ENCODE measurements at regions not wholly inside any gene's neighbourhood (a gene's known extent, or its start where the extent isn't known, plus 50 kb on each side); places are given as distances from the start of the nearest gene placed in this dataset.

DNA sequence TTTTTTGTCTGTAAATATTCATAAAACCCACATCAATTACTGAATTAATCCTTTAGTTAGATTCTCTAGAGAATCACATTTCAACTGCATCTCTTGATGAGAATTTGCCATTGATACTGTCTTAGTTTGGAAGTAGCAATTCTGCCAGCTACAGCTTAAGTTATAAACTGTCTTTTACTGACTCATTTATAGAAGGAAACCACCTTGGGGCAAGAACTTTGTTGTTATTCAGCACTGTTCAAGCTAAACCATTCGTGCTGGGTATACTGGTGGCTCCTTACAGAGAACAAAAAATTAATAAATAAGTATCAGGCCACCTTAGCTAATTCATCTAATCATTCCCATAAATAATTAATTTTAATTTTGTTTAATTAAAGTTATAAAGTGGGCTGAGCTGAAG lies 1082.6 kb upstream of the CELF4 start:
- Histone ChIP-seq H2BK120ac (replicated peaks; ENCODE audit: low read depth, low read length) (no peak overlapping the region), H2BK5ac (ENCODE audit: low read depth, low read length) (no peak overlapping the region), H3K23me2 (ENCODE audit: low read depth, low read length) (no peaks in the 10 kb centered on the region), H3K9me3 (ENCODE audit: insufficient read depth in 2 of 2, low read depth in 1 of 2, low read length in 1 of 2) (no peaks in the 10 kb centered on the region), H3K4me3 (ENCODE audit: extremely low read depth in 1 of 4, insufficient read depth in 2 of 4, low read depth in 3 of 4, low read length in 4 of 4) (no peak overlapping the region), H4K20me1 (replicated peaks in 1 of 2; ENCODE audit: control insufficient read depth in 1 of 2, insufficient read depth in 2 of 2, low read length in 2 of 2) (no peaks in the 10 kb centered on the region), H3K27me3 (replicated peaks in 1 of 4; ENCODE audit: control insufficient read depth in 3 of 4, extremely low read depth in 1 of 4, insufficient read depth in 3 of 4, low read length in 3 of 4) (no peaks in the 10 kb centered on the region), H3K79me2 (ENCODE audit: control insufficient read depth in 1 of 2, insufficient read depth in 2 of 2, low read length in 2 of 2) (no peaks in the 10 kb centered on the region), H3K56ac (replicated peaks; ENCODE audit: insufficient read length, low read depth, low read length) (no peak overlapping the region), H3K36me3 (ENCODE audit: control insufficient read depth in 2 of 4, insufficient read depth in 4 of 4, low read length in 3 of 4) (no peaks in the 10 kb centered on the region), H3K4me2 (ENCODE audit: insufficient read depth in 1 of 2, low read depth in 2 of 2, low read length in 2 of 2) (no peak overlapping the region), H3K79me1 (ENCODE audit: low read depth, low read length) (no peaks in the 10 kb centered on the region), H2BK20ac (ENCODE audit: low read length) (no peak overlapping the region), H3K27ac (ENCODE audit: low read depth, low read length) (no peak overlapping the region), H3K4me1 (replicated peaks in 1 of 4; ENCODE audit: control insufficient read depth in 3 of 4, insufficient read depth in 4 of 4, low read length in 3 of 4) (no peaks in the 10 kb centered on the region), H3K4ac (replicated peaks; ENCODE audit: insufficient read length, low read depth, low read length) (no peak overlapping the region), H2AFZ (ENCODE audit: low read length) (no peak overlapping the region), H4K91ac (replicated peaks; ENCODE audit: insufficient read length, low read length) (no peak overlapping the region), H4K8ac (ENCODE audit: extremely low read depth, insufficient read depth, low read length) (no peak overlapping the region), H2BK12ac (ENCODE audit: low read depth, low read length) (no peak overlapping the region), H3K9ac (replicated peaks in 1 of 4; ENCODE audit: extremely low read depth in 1 of 4, low read depth in 3 of 4, low read length in 3 of 4) (no peak overlapping the region), H3K14ac (ENCODE audit: insufficient read length) (no peak overlapping the region), H4K5ac (ENCODE audit: insufficient read length, low read depth, low read length) (no peak overlapping the region), H3K23ac (ENCODE audit: insufficient read length) (no peak overlapping the region), H2BK15ac (ENCODE audit: low read length) (no peak overlapping the region), H2AK5ac (ENCODE audit: low read depth, low read length) (no peak overlapping the region), H3K18ac (ENCODE audit: extremely low read depth, low read length) (no peak overlapping the region)
- TF ChIP-seq CHD2 (IDR thresholded peaks at IDR 0.05; ENCODE audit: low read length) (no peak), PHF8 (conservative IDR thresholded peaks at IDR 0.05; ENCODE audit: low read depth, low read length) (no peak), RFX5 (IDR thresholded peaks at IDR 0.05; ENCODE audit: borderline replicate concordance, low read depth, low read length) (no peak), ZNF274 (IDR thresholded peaks at IDR 0.05; ENCODE audit: borderline replicate concordance, extremely low read depth, low read length) (no peak)
- WGBS, 2 experiments (ENCODE audit: extremely low coverage in 1 of 2, insufficient coverage in 1 of 2, insufficient read length in 1 of 2, insufficient replicate concordance in 2 of 2, low coverage in 1 of 2, low lambda C conversion rate in 2 of 2, missing lambda C conversion rate in 1 of 2) = 100% methylated on average over 1 of the region's 1 CpG; no CpG with 5 or more reads in 1 of the 2 experiments
- no peak for DNase-seq (ENCODE audit: low read depth in 1 of 2, low spot score in 2 of 2)
- ChIA-PET POLR2A (ENCODE audit: partially characterized antibody) (no interaction called here), CTCF (ENCODE audit: partially characterized antibody) (no interaction called here)
- FAIRE-seq = no peak

All from H1 (cell line).